Neural crest cell (in vitro differentiated cells): ENCODE measurements at regions not wholly inside any gene's neighbourhood (a gene's known extent, or its start where the extent isn't known, plus 50 kb on each side); places are given as distances from the start of the nearest gene placed in this dataset.

ENCODE experiments used
- DNase-seq: peaks from one replicate; pipeline ENCODE4 v3.0.0; 2021; ENCODE audit warnings: low read depth, mixed read lengths, low spot score
- H3K27ac Mint-ChIP-seq: one replicate; pipeline ENCODE4 v1.8.0; 2021; ENCODE audit warnings: mild to moderate bottlenecking, mixed read lengths; ENCODE audit not compliant: unreplicated experiment
- H3K27me3 Mint-ChIP-seq: 2 replicates; pipeline ENCODE4 v1.8.0; 2021; ENCODE audit warnings: low read depth, mild to moderate bottlenecking, mixed read lengths
- H3K36me3 Mint-ChIP-seq: 2 replicates; pipeline ENCODE4 v1.8.0; 2021; ENCODE audit warnings: low read depth, mild to moderate bottlenecking, mixed read lengths
- H3K4me1 Mint-ChIP-seq: 2 replicates; pipeline ENCODE4 v1.8.0; 2021; ENCODE audit warnings: mixed read lengths
- H3K4me3 Mint-ChIP-seq: one replicate; pipeline ENCODE4 v1.8.0; 2021; ENCODE audit warnings: mild to moderate bottlenecking, mixed read lengths
- H3K9me3 Mint-ChIP-seq: 2 replicates; pipeline ENCODE4 v1.8.0; 2021; ENCODE audit warnings: mixed read lengths
- CTCF ChIP-seq: fragments of 200-600 bp; sonication (generic); conservative IDR thresholded peaks from 2 replicates; pipeline ENCODE4 v1.5.0; 2021; ENCODE audit warnings: antibody characterized with exemption, mild to moderate bottlenecking

- Mint-ChIP-seq H3K27me3 (no peaks in the 10 kb centered on the region), H3K4me1 (peaks cover 5% of the 10 kb centered on the region), H3K4me3 (no peak overlapping the region), H3K9me3 (peaks cover 2% of the 10 kb centered on the region), H3K27ac (no peak overlapping the region), H3K36me3 (no peaks in the 10 kb centered on the region)
- TF ChIP-seq CTCF, result no peak
- no peak for DNase-seq
Measured at GRCh38 chr10:2631557-2632205, 435.7 kb upstream of the PFKP start.

- Mint-ChIP-seq H3K4me1 (peaks cover 5% of the 10 kb centered on the region), H3K4me3 (no peak overlapping the region), H3K27ac (no peak overlapping the region), H3K27me3 (no peaks in the 10 kb centered on the region), H3K36me3 (no peaks in the 10 kb centered on the region), H3K9me3 (peaks cover 2% of the 10 kb centered on the region)
- no peak for DNase-seq
- TF ChIP-seq CTCF, result no peak
Measured at GRCh38 chr10:2628705-2629104, 438.6 kb upstream of the PFKP start.

- no peak for TF ChIP-seq CTCF
- Mint-ChIP-seq H3K27ac (no peak overlapping the region), H3K9me3 (peaks cover 2% of the 10 kb centered on the region), H3K36me3 (no peaks in the 10 kb centered on the region), H3K4me3 (no peak overlapping the region), H3K27me3 (no peaks in the 10 kb centered on the region), H3K4me1 (peaks cover 5% of the 10 kb centered on the region)
- DNase-seq, result no peak
Measured at GRCh38 chr10:2627969-2628368, 439.4 kb upstream of the PFKP start.

GRCh38 chr10:2625094-2625493 lies 442.3 kb upstream of the PFKP start:
- Mint-ChIP-seq H3K9me3 (peaks cover 2% of the 10 kb centered on the region), H3K4me1 (peaks cover 8% of the 10 kb centered on the region), H3K36me3 (no peaks in the 10 kb centered on the region), H3K4me3 (no peak overlapping the region), H3K27me3 (no peaks in the 10 kb centered on the region), H3K27ac (no peak overlapping the region)
- no peak for TF ChIP-seq CTCF
- no peak for DNase-seq

- Mint-ChIP-seq H3K9me3 (no peaks in the 10 kb centered on the region), H3K27me3 (no peaks in the 10 kb centered on the region), H3K4me3 (no peak overlapping the region), H3K27ac (no peak overlapping the region), H3K36me3 (no peaks in the 10 kb centered on the region), H3K4me1 (peaks cover 10% of the 10 kb centered on the region)
- DNase-seq, result no peak
- no peak for TF ChIP-seq CTCF
Measured at GRCh38 chr10:2623675-2624274, 443.6 kb upstream of the PFKP start.
